Neuronal stem cell (in vitro differentiated cells): ENCODE measurements at regions not wholly inside any gene's neighbourhood (a gene's known extent, or its start where the extent isn't known, plus 50 kb on each side); places are given as distances from the start of the nearest gene placed in this dataset.

Experiments used
- DNase-seq: peaks from one replicate; pipeline ENCODE4 v3.0.0-alpha.2; 2013; ENCODE audit warnings: low spot score
- H2AFZ ChIP-seq: one replicate; pipeline ENCODE4 v1.6.1; 2013; ENCODE audit warnings: mild to moderate bottlenecking, low read length, inconsistent platforms
- H2AK5ac ChIP-seq: 2 replicates; pipeline ENCODE4 v1.6.1; 2013; ENCODE audit warnings: low read depth, mild to moderate bottlenecking, inconsistent platforms, low read length, moderate library complexity, mixed read lengths
- H2BK120ac ChIP-seq: 2 replicates; pipeline ENCODE4 v1.6.1; 2013; ENCODE audit warnings: low read depth, mild to moderate bottlenecking, inconsistent platforms, low read length, moderate library complexity, mixed read lengths
- H2BK12ac ChIP-seq: one replicate; pipeline ENCODE4 v1.6.1; 2013; ENCODE audit warnings: low read length, inconsistent platforms
- H2BK15ac ChIP-seq: 2 replicates; pipeline ENCODE4 v1.6.1; 2013; ENCODE audit warnings: mild to moderate bottlenecking, low read length, inconsistent platforms, mixed read lengths
- H2BK5ac ChIP-seq: one replicate; pipeline ENCODE4 v1.6.1; 2013; ENCODE audit warnings: inconsistent platforms, mild to moderate bottlenecking, low read length, moderate library complexity
- H3K14ac ChIP-seq: one replicate; pipeline ENCODE4 v1.6.1; 2013; ENCODE audit warnings: low read length, inconsistent platforms
- H3K18ac ChIP-seq: 2 replicates; pipeline ENCODE4 v1.6.1; 2013; ENCODE audit warnings: low read length, inconsistent platforms
- H3K23ac ChIP-seq: 2 replicates; pipeline ENCODE4 v1.6.1; 2013; ENCODE audit warnings: low read depth, mild to moderate bottlenecking, mixed read lengths, low read length, inconsistent platforms; ENCODE audit not compliant: poor library complexity
- H3K27ac ChIP-seq: replicated peaks from 3 replicates; pipeline ENCODE4 v1.5.1; 2013; ENCODE audit warnings: low read length, inconsistent platforms
- H3K27me3 ChIP-seq, 3 experiments: 2 replicates each; pipeline ENCODE4 v1.6.1; 2013; ENCODE audit warnings: low read length in 3 of 3, mild to moderate bottlenecking in 2 of 3, inconsistent platforms in 1 of 3, low read depth in 1 of 3, mixed read lengths in 1 of 3, moderate library complexity in 1 of 3; ENCODE audit not compliant: control insufficient read depth in 3 of 3, insufficient read depth in 3 of 3
- H3K36me3 ChIP-seq, 2 donors: replicated peaks in 1 of 2; 2 replicates each; pipeline ENCODE4 v1.6.1; 2013; ENCODE audit warnings: low read length in 2 of 2; ENCODE audit not compliant: control insufficient read depth in 2 of 2, insufficient read depth in 2 of 2
- H3K4ac ChIP-seq: 2 replicates; pipeline ENCODE4 v1.6.1; 2013; ENCODE audit warnings: inconsistent platforms, mild to moderate bottlenecking, low read length, moderate library complexity
- H3K4me1 ChIP-seq, 2 donors: 1 replicate in 1 of 2; 2 replicates in 1 of 2; pipeline ENCODE4 v1.6.1; 2013; ENCODE audit warnings: low read length in 2 of 2, low read depth in 1 of 2; ENCODE audit not compliant: control insufficient read depth in 2 of 2, insufficient read depth in 1 of 2
- H3K4me2 ChIP-seq: one replicate; pipeline ENCODE4 v1.6.1; 2013; ENCODE audit warnings: mild to moderate bottlenecking, low read length, inconsistent platforms; ENCODE audit not compliant: insufficient read depth, poor library complexity, severe bottlenecking
- H3K4me3 ChIP-seq, 2 donors: 2 replicates each; pipeline ENCODE4 v1.5.1; 2013; ENCODE audit warnings: low read length in 2 of 2, mild to moderate bottlenecking in 2 of 2, inconsistent platforms in 1 of 2, moderate library complexity in 1 of 2
- H3K79me1 ChIP-seq: one replicate; pipeline ENCODE4 v1.6.1; 2013; ENCODE audit warnings: low read depth, mild to moderate bottlenecking, inconsistent platforms, low read length, moderate library complexity
- H3K9ac ChIP-seq: one replicate; pipeline ENCODE4 v1.6.1; 2013; ENCODE audit warnings: mild to moderate bottlenecking, low read depth, low read length, inconsistent platforms; ENCODE audit not compliant: poor library complexity
- H3K9me3 ChIP-seq, 2 donors: replicated peaks in 1 of 2; 2 replicates each; pipeline versions ENCODE3 to v1.6.1; 2013; ENCODE audit warnings: low read length in 2 of 2, mild to moderate bottlenecking in 2 of 2, inconsistent platforms in 1 of 2, low read depth in 1 of 2, mixed read lengths in 1 of 2, moderate library complexity in 1 of 2; ENCODE audit not compliant: control insufficient read depth in 2 of 2, insufficient read depth in 1 of 2
- H4K8ac ChIP-seq: one replicate; pipeline ENCODE4 v1.6.1; 2013; ENCODE audit warnings: low read depth, mild to moderate bottlenecking, inconsistent platforms, low read length, moderate library complexity
- H4K91ac ChIP-seq: one replicate; pipeline ENCODE4 v1.6.1; 2013; ENCODE audit warnings: low read length, low read depth, mild to moderate bottlenecking, inconsistent platforms; ENCODE audit not compliant: poor library complexity
- WGBS, 2 donors: extraction: QIAGEN DNeasy Blood & Tissue Kit; methylation state at CpG; one replicate each; pipeline ENCODE4 v1.1.7; 2013; ENCODE audit warnings: missing lambda C conversion rate in 2 of 2, mixed read lengths in 1 of 2; ENCODE audit not compliant: insufficient read length in 2 of 2, insufficient replicate concordance in 1 of 2; ENCODE audit errors: extremely low coverage in 2 of 2; 5-methylcytosine and 5-hydroxymethylcytosine counted together

DNA sequence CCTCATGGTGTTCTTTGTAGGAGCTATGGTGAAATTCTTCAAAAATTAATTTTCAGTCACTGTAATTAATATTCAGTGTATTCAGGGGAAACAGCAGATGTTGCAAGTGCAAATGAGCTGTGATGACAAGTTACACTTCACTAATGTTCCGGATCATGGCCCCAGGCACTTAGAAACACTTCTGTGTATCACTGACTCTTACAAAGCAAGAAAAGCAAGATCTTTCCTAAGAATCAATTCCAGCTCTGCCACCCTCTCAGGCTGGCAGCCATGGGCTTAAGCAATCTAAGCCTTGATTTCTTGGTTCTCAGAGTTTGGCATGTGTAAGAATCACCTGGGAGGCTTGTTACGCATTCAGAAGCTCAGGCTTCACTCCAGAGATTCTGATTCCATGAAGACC lies 78.0 kb downstream of the MARCHF4 start:
- Histone ChIP-seq H2BK15ac (no peak overlapping the region), H3K4me2 (no peak overlapping the region), H3K14ac (no peak overlapping the region), H2AFZ (no peak overlapping the region), H3K9me3 (no peaks in the 10 kb centered on the region), H4K91ac (no peak overlapping the region), H3K4me1 (peaks cover 0 to 7% of the 10 kb centered on the region in 2 donors), H2BK120ac (no peak overlapping the region), H3K23ac (no peak overlapping the region), H3K79me1 (no peaks in the 10 kb centered on the region), H2BK5ac (no peak overlapping the region), H2AK5ac (no peak overlapping the region), H4K8ac (no peak overlapping the region), H3K27me3 (peaks cover 0 to 24% (median 0%) of the 10 kb centered on the region in 3 experiments), H3K36me3 (no peaks in the 10 kb centered on the region), H3K27ac (no peak overlapping the region), H3K4me3 (no peak overlapping the region), H3K18ac (no peak overlapping the region), H2BK12ac (no peak overlapping the region), H3K9ac (no peak overlapping the region), H3K4ac (no peak overlapping the region)
- no CpG with 5 or more reads among the region's 2 CpGs for WGBS, 2 donors
- DNase-seq = no peak

GRCh38 chr2:216293883-216294282 lies 78.4 kb downstream of the MARCHF4 start:
- Histone ChIP-seq H3K14ac (no peak overlapping the region), H3K23ac (no peak overlapping the region), H3K18ac (no peak overlapping the region), H2AFZ (no peak overlapping the region), H3K9ac (no peak overlapping the region), H4K8ac (no peak overlapping the region), H3K4me2 (no peak overlapping the region), H2BK15ac (no peak overlapping the region), H3K4me3 (no peak overlapping the region), H3K4ac (no peak overlapping the region), H2BK5ac (no peak overlapping the region), H3K36me3 (no peaks in the 10 kb centered on the region), H3K27me3 (peaks cover 0 to 24% (median 0%) of the 10 kb centered on the region in 3 experiments), H2AK5ac (no peak overlapping the region), H2BK120ac (no peak overlapping the region), H3K27ac (no peak overlapping the region), H2BK12ac (no peak overlapping the region), H4K91ac (no peak overlapping the region), H3K4me1 (peaks cover 0 to 7% of the 10 kb centered on the region in 2 donors), H3K9me3 (no peaks in the 10 kb centered on the region), H3K79me1 (no peaks in the 10 kb centered on the region)
- DNase-seq = no peak
- no CpG with 5 or more reads among the region's 5 CpGs for WGBS, 2 donors

- Histone ChIP-seq H2AK5ac (no peak overlapping the region), H2AFZ (no peak overlapping the region), H3K4me1 (peaks cover 3 to 11% of the 10 kb centered on the region in 2 donors), H3K9ac (no peak overlapping the region), H3K18ac (no peak overlapping the region), H2BK5ac (no peak overlapping the region), H3K79me1 (no peaks in the 10 kb centered on the region), H2BK15ac (no peak overlapping the region), H2BK12ac (no peak overlapping the region), H3K4me2 (no peak overlapping the region), H3K27ac (no peak overlapping the region), H2BK120ac (no peak overlapping the region), H3K4me3 (no peak overlapping the region), H4K8ac (no peak overlapping the region), H4K91ac (no peak overlapping the region), H3K14ac (no peak overlapping the region), H3K4ac (no peak overlapping the region), H3K23ac (no peak overlapping the region), H3K27me3 (peaks cover 0 to 21% (median 0%) of the 10 kb centered on the region in 3 experiments), H3K9me3 (no peaks in the 10 kb centered on the region), H3K36me3 (no peaks in the 10 kb centered on the region)
- no peak for DNase-seq
- no CpG with 5 or more reads among the region's 5 CpGs for WGBS, 2 donors
Observed at GRCh38 chr2:216292886-216293301, 79.4 kb downstream of the MARCHF4 start.

DNA sequence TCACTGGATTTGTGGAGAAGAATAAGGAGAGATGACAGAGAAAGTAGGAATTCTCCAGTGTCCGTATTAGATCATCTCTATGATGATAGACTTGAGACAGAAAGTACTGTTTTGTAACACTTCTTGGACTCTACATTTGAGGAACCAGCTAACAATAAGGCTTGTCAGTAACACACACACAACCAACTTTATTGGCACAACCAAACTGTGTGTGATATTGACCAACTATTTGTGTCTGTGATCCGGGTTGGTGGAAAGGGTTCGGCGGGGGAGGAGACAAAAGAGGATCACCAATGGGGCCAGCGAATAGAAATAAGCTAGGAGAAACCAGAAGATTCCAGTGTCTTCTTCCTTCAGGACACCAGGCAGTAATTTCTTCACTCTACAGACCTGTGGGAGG lies 79.8 kb downstream of the MARCHF4 start:
- H3K18ac ChIP-seq = no peak overlapping the region
- H3K4me1 ChIP-seq = peaks cover 3 to 11% of the 10 kb centered on the region in 2 donors
- no CpG with 5 or more reads among the region's 5 CpGs for WGBS, 2 donors
- H2BK120ac ChIP-seq = no peak overlapping the region
- no peak overlapping the region for H3K9ac ChIP-seq
- H4K8ac ChIP-seq = no peak overlapping the region
- no peak overlapping the region for H3K27ac ChIP-seq
- no peak overlapping the region for H2BK12ac ChIP-seq
- no peak for DNase-seq
- H2AK5ac ChIP-seq = no peak overlapping the region
- H3K4me2 ChIP-seq = no peak overlapping the region
- H2BK15ac ChIP-seq = no peak overlapping the region
- no peak overlapping the region for H4K91ac ChIP-seq
- H3K79me1 ChIP-seq = no peaks in the 10 kb centered on the region
- no peak overlapping the region for H3K23ac ChIP-seq
- H2BK5ac ChIP-seq = no peak overlapping the region
- peaks cover 0 to 21% (median 0%) of the 10 kb centered on the region in 3 experiments for H3K27me3 ChIP-seq
- H2AFZ ChIP-seq = no peak overlapping the region
- H3K9me3 ChIP-seq = no peaks in the 10 kb centered on the region
- no peaks in the 10 kb centered on the region for H3K36me3 ChIP-seq
- no peak overlapping the region for H3K4ac ChIP-seq
- no peak overlapping the region for H3K4me3 ChIP-seq
- H3K14ac ChIP-seq = no peak overlapping the region
